HG03045 (cell line): ENCODE measurements at regions not wholly inside any gene's neighbourhood (a gene's known extent, or its start where the extent isn't known, plus 50 kb on each side); places are given as distances from the start of the nearest gene placed in this dataset.
"Not testable (repeated sequence)": the region's sequence is repeated elsewhere in the genome, so short reads cannot be mapped to it uniquely, and the experiment has no call there.

Source experiments
- ATAC-seq: cut with Tn5 transposase; IDR thresholded peaks from one replicate; pipeline ENCODE4 v1.9.1; 2021; ENCODE audit warnings: mild to moderate bottlenecking, moderate library complexity; ENCODE audit not compliant: unreplicated experiment

- no peak for ATAC-seq
These were observed 122.6 kb downstream of the CRYAA start for GRCh38 chr21:43291347-43291950.

- ATAC-seq = no peak
These were observed 121.9 kb downstream of the CRYAA start for GRCh38 chr21:43290421-43291346.

- no peak for ATAC-seq
These were observed 121.2 kb downstream of the CRYAA start for GRCh38 chr21:43289966-43290365.

GRCh38 chr21:43289442-43289841 lies 120.6 kb downstream of the CRYAA start:
- no peak for ATAC-seq

GRCh38 chr21:43287795-43288755 lies 119.3 kb downstream of the CRYAA start:
- ATAC-seq = no peak

- ATAC-seq = no peak
These were observed 118.4 kb downstream of the CRYAA start for GRCh38 chr21:43287111-43287760.

- ATAC-seq = no peak
These were observed 117.4 kb downstream of the CRYAA start for GRCh38 chr21:43286196-43286595.

GRCh38 chr21:43284700-43285099 lies 115.9 kb downstream of the CRYAA start:
- ATAC-seq = no peak

GRCh38 chr21:43284238-43284637 lies 115.4 kb downstream of the CRYAA start:
- ATAC-seq = no peak

- not testable (repeated sequence) for ATAC-seq
These were observed 115.1 kb downstream of the CRYAA start for GRCh38 chr21:43283925-43284221.

GRCh38 chr21:43283136-43283924 lies 114.5 kb downstream of the CRYAA start:
- no peak for ATAC-seq

- no peak for ATAC-seq
These were observed 113.7 kb downstream of the CRYAA start for GRCh38 chr21:43282358-43283120.

GRCh38 chr21:43281661-43282357 lies 113.0 kb downstream of the CRYAA start:
- ATAC-seq = no peak

- ATAC-seq = no peak
These were observed 112.3 kb downstream of the CRYAA start for GRCh38 chr21:43280949-43281633.

- no peak for ATAC-seq
These were observed 110.7 kb downstream of the CRYAA start for GRCh38 chr21:43279578-43279894.

- ATAC-seq = no peak
These were observed 110.2 kb downstream of the CRYAA start for GRCh38 chr21:43278766-43279577.

- ATAC-seq = no peak
These were observed 109.6 kb downstream of the CRYAA start for GRCh38 chr21:43278359-43278758.
